Mesenchymal stem cell (in vitro differentiated cells and primary cell): ENCODE measurements at regions not wholly inside any gene's neighbourhood (a gene's known extent, or its start where the extent isn't known, plus 50 kb on each side); places are given as distances from the start of the nearest gene placed in this dataset.
"Not testable (repeated sequence)": the region's sequence is repeated elsewhere in the genome, so short reads cannot be mapped to it uniquely, and the experiment has no call there.

Experiments used
- DNase-seq: peaks from one replicate; pipeline ENCODE4 v3.0.0-alpha.2; 2013
- H2AFZ ChIP-seq: one replicate; pipeline ENCODE4 v1.6.1; 2013; ENCODE audit warnings: low read depth, mild to moderate bottlenecking, control low read depth, inconsistent platforms, low read length, moderate library complexity
- H2AK5ac ChIP-seq: 2 replicates; pipeline ENCODE4 v1.6.1; 2013; ENCODE audit warnings: low read length, moderate library complexity, mild to moderate bottlenecking, inconsistent platforms; ENCODE audit not compliant: severe bottlenecking
- H2BK120ac ChIP-seq: one replicate; pipeline ENCODE4 v1.6.1; 2013; ENCODE audit warnings: low read depth, mild to moderate bottlenecking, inconsistent platforms, low read length, moderate library complexity
- H2BK12ac ChIP-seq, 2 experiments: one replicate each; pipeline ENCODE4 v1.6.1; 2013; ENCODE audit warnings: inconsistent platforms in 2 of 2, low read length in 2 of 2, mild to moderate bottlenecking in 2 of 2, moderate library complexity in 2 of 2, control low read depth in 1 of 2
- H2BK15ac ChIP-seq: one replicate; pipeline ENCODE4 v1.6.1; 2013; ENCODE audit warnings: mild to moderate bottlenecking, low read depth, inconsistent platforms; ENCODE audit not compliant: poor library complexity, severe bottlenecking
- H2BK5ac ChIP-seq: 2 replicates; pipeline ENCODE4 v1.6.1; 2013; ENCODE audit warnings: low read depth, mild to moderate bottlenecking, low read length, control low read depth, inconsistent platforms; ENCODE audit not compliant: poor library complexity, severe bottlenecking
- H3K14ac ChIP-seq, 2 experiments: one replicate each; pipeline ENCODE4 v1.6.1; 2013; ENCODE audit warnings: inconsistent platforms in 2 of 2, low read length in 2 of 2, control low read depth in 1 of 2, mild to moderate bottlenecking in 1 of 2, moderate library complexity in 1 of 2
- H3K18ac ChIP-seq, 2 experiments: one replicate each; pipeline ENCODE4 v1.6.1; 2013; ENCODE audit warnings: inconsistent platforms in 2 of 2, low read length in 2 of 2, control low read depth in 1 of 2, low read depth in 1 of 2, mild to moderate bottlenecking in 1 of 2
- H3K23ac ChIP-seq, 2 experiments: one replicate each; pipeline ENCODE4 v1.6.1; 2013; ENCODE audit warnings: inconsistent platforms in 2 of 2, low read length in 2 of 2, mild to moderate bottlenecking in 2 of 2, moderate library complexity in 2 of 2, control low read depth in 1 of 2
- H3K27ac ChIP-seq: 2 replicates; pipeline ENCODE4 v1.5.1; 2013; ENCODE audit warnings: mild to moderate bottlenecking, moderate library complexity, low read length, control low read depth, inconsistent platforms; ENCODE audit not compliant: poor library complexity, severe bottlenecking
- H3K27me3 ChIP-seq, 2 experiments: 2 replicates each; pipeline versions ENCODE4 v1.6.1 to v1.7.0; 2013; ENCODE audit warnings: low read length in 2 of 2, mild to moderate bottlenecking in 2 of 2, moderate library complexity in 2 of 2, control low read depth in 1 of 2, inconsistent platforms in 1 of 2; ENCODE audit not compliant: control insufficient read depth in 1 of 2, insufficient read depth in 1 of 2
- H3K36me3 ChIP-seq, 2 experiments: 2 replicates each; pipeline versions ENCODE4 v1.6.1 to v1.7.0; 2013; ENCODE audit warnings: low read length in 2 of 2, control low read depth in 1 of 2, inconsistent platforms in 1 of 2, low read depth in 1 of 2, mild to moderate bottlenecking in 1 of 2; ENCODE audit not compliant: insufficient read depth in 2 of 2, control insufficient read depth in 1 of 2
- H3K4ac ChIP-seq, 2 experiments: one replicate each; pipeline ENCODE4 v1.6.1; 2013; ENCODE audit warnings: inconsistent platforms in 2 of 2, low read length in 2 of 2, mild to moderate bottlenecking in 2 of 2, moderate library complexity in 2 of 2, control low read depth in 1 of 2, low read depth in 1 of 2
- H3K4me1 ChIP-seq: 2 replicates; pipeline ENCODE4 v1.6.1; 2013; ENCODE audit warnings: low read depth, low read length, control low read depth; ENCODE audit not compliant: control insufficient read depth, insufficient read depth
- H3K4me2 ChIP-seq: 2 replicates; pipeline ENCODE4 v1.6.1; 2013; ENCODE audit warnings: low read length, mild to moderate bottlenecking, inconsistent platforms; ENCODE audit not compliant: poor library complexity, severe bottlenecking
- H3K4me3 ChIP-seq, 2 experiments: 2 replicates each; pipeline versions ENCODE4 v1.5.1 to v1.7.0; 2013; ENCODE audit warnings: low read length in 2 of 2, mild to moderate bottlenecking in 2 of 2, control low read depth in 1 of 2, low read depth in 1 of 2; ENCODE audit not compliant: insufficient read depth in 1 of 2
- H3K79me1 ChIP-seq: replicated peaks from 2 replicates; pipeline ENCODE4 v1.6.1; 2013; ENCODE audit warnings: mild to moderate bottlenecking, control low read depth, low read length, inconsistent platforms; ENCODE audit not compliant: poor library complexity, severe bottlenecking
- H3K9ac ChIP-seq: 2 replicates; pipeline ENCODE4 v1.7.0; 2013; ENCODE audit warnings: mild to moderate bottlenecking, low read length, moderate library complexity
- H3K9me3 ChIP-seq: 2 replicates; pipeline ENCODE4 v1.7.0; 2013; ENCODE audit warnings: mild to moderate bottlenecking, low read length; ENCODE audit not compliant: control insufficient read depth
- H4K8ac ChIP-seq: one replicate; pipeline ENCODE4 v1.6.1; 2013; ENCODE audit warnings: inconsistent platforms, mild to moderate bottlenecking, low read length, moderate library complexity
- H4K91ac ChIP-seq: one replicate; pipeline ENCODE4 v1.6.1; 2013; ENCODE audit warnings: mild to moderate bottlenecking, low read length, inconsistent platforms
- WGBS: methylation state at CpG from one replicate; pipeline ENCODE4 v1.1.7; 2013; ENCODE audit warnings: mixed read lengths; 5-methylcytosine and 5-hydroxymethylcytosine counted together

DNA sequence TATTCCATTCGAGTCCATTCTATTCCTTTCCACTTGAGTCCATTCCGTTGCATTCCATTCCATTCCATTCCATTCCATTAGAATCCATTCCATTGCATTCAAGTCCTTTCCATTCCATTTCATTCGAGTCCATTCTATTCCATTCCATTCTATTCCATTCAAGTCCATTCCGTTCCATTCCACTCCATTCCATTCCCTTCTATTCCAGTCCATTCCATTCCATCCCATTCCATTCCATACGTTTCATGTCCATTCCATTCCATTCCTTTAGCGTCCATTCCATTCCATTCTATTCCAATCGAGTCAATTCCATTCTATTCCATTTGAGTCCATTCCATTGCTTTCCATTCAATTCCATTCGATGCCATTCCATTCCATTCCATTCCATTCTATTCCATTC, 4804.0 kb upstream of the OR11H1 start:
- not testable (repeated sequence) for H2BK15ac ChIP-seq, H4K8ac ChIP-seq, H3K9ac ChIP-seq, H3K36me3 ChIP-seq, H3K14ac ChIP-seq, H3K27ac ChIP-seq, H3K4me1 ChIP-seq, H3K4me3 ChIP-seq, H2BK120ac ChIP-seq, H2AK5ac ChIP-seq, H4K91ac ChIP-seq, H3K4ac ChIP-seq, H2AFZ ChIP-seq, H2BK5ac ChIP-seq, DNase-seq, H3K23ac ChIP-seq, H3K18ac ChIP-seq, H2BK12ac ChIP-seq, H3K4me2 ChIP-seq, H3K27me3 ChIP-seq, H3K79me1 ChIP-seq
- 61% methylated on average over 8 of the region's 8 CpGs for WGBS
- H3K9me3 ChIP-seq, result peaks cover 59% of the 10 kb centered on the region

DNA sequence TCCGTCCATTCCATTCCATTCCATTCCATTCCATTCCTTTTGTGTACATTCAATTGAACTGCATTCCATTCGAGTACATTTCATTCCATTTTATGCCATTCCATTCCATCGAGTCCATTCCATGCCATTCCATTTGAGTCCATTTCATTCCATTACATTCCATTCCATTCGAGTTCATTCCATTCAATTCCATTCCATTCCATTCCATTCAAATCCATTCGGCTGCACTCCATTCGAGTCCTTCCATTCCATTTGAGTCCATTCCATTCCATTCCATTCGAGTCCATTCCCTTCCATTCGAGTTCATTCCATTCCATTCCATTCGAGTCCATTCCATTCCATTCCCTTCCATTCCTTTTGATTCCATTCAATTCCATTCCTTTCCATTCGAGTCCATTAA, 4800.6 kb upstream of the OR11H1 start:
- Histone ChIP-seq H3K18ac (no peak overlapping the region), H2AFZ (no peak overlapping the region), H3K9me3 (peaks cover 66% of the 10 kb centered on the region), H3K4me1 (no peaks in the 10 kb centered on the region), H3K4me2 (no peak overlapping the region), H2BK120ac (no peak overlapping the region), H3K4ac (no peak overlapping the region), H3K36me3 (no peaks in the 10 kb centered on the region), H4K91ac (no peak overlapping the region), H4K8ac (no peak overlapping the region), H3K23ac (no peak overlapping the region), H3K27ac (no peak overlapping the region), H2BK12ac (no peak overlapping the region), H3K14ac (no peak overlapping the region), H3K4me3 (no peak overlapping the region), H3K79me1 (no peaks in the 10 kb centered on the region), H2AK5ac (no peak overlapping the region), H3K27me3 (no peaks in the 10 kb centered on the region), H2BK5ac (no peak overlapping the region), H3K9ac (no peak overlapping the region), H2BK15ac (no peak overlapping the region)
- WGBS, result 58% methylated on average over 10 of the region's 10 CpGs
- no peak for DNase-seq

DNA sequence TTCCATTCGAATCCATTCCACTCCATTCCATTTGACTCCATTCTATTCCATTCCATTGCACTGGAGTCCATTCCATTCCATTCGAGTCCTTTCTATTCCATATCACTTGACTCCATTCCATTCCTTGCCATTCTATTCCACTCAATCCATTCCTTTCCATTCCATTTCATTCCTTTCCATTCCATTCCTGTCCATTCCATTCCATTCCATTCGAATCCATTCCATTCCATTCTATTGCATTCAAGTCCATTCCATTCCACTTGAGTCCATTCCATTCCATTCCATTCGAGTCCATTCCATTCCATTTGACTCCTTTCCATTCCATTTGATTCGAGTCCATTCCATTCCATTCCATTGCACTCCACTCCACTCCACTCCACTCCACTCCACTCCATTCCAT, 4798.0 kb upstream of the OR11H1 start:
- H3K18ac ChIP-seq, H3K9ac ChIP-seq, H2BK5ac ChIP-seq, H4K91ac ChIP-seq, H3K79me1 ChIP-seq, H2AFZ ChIP-seq, H2BK12ac ChIP-seq, H2BK15ac ChIP-seq, H2AK5ac ChIP-seq, H4K8ac ChIP-seq, H3K23ac ChIP-seq, H2BK120ac ChIP-seq, H3K4ac ChIP-seq, H3K14ac ChIP-seq, H3K36me3 ChIP-seq, H3K4me2 ChIP-seq, H3K27ac ChIP-seq, H3K4me3 ChIP-seq, H3K4me1 ChIP-seq, H3K27me3 ChIP-seq, DNase-seq: not testable (repeated sequence)
- H3K9me3 ChIP-seq, result peaks cover 58% of the 10 kb centered on the region
- 41% methylated on average over 5 of the region's 5 CpGs for WGBS

DNA sequence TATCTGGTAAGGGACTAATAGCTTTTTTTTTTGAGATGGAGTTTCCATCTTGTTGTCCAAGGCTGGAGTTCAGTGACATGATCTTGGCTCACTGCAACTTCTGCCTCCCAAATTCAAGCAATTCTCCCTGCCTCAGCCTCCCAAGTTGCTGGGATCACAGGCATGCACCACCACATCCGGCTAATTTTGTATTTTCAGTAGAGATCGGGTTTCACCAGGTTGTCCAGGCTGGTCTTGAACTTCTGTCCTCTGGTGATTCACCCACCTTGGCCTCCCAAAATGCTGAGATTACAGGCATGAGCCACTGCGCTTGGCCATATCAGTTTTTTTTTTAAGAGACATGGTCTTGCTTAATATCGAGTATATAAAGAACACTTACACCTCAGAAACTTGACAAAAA, 4797.3 kb upstream of the OR11H1 start:
- not testable (repeated sequence) for H2BK5ac ChIP-seq, H3K4ac ChIP-seq, H2BK15ac ChIP-seq, H2BK12ac ChIP-seq, H3K4me2 ChIP-seq, H3K23ac ChIP-seq, H2AK5ac ChIP-seq, H3K18ac ChIP-seq, H4K8ac ChIP-seq, H3K27ac ChIP-seq, H3K14ac ChIP-seq, H3K4me3 ChIP-seq, H3K36me3 ChIP-seq, H3K79me1 ChIP-seq, H3K4me1 ChIP-seq, H3K27me3 ChIP-seq, DNase-seq, H2AFZ ChIP-seq, H3K9ac ChIP-seq, H4K91ac ChIP-seq
- WGBS, result 79% methylated on average over 4 of the region's 4 CpGs
- peak overlapping the region; percentile 9 for H2BK120ac ChIP-seq
- H3K9me3 ChIP-seq, result peaks cover 64% of the 10 kb centered on the region
